CMK (cell line): ENCODE measurements at regions not wholly inside any gene's neighbourhood (a gene's known extent, or its start where the extent isn't known, plus 50 kb on each side); places are given as distances from the start of the nearest gene placed in this dataset.
"Not testable (repeated sequence)": the region's sequence is repeated elsewhere in the genome, so short reads cannot be mapped to it uniquely, and the experiment has no call there.

Experiments used
- DNase-seq: peaks from one replicate; pipeline ENCODE4 v3.0.0-alpha.2; 2010; ENCODE audit warnings: low read depth

DNA sequence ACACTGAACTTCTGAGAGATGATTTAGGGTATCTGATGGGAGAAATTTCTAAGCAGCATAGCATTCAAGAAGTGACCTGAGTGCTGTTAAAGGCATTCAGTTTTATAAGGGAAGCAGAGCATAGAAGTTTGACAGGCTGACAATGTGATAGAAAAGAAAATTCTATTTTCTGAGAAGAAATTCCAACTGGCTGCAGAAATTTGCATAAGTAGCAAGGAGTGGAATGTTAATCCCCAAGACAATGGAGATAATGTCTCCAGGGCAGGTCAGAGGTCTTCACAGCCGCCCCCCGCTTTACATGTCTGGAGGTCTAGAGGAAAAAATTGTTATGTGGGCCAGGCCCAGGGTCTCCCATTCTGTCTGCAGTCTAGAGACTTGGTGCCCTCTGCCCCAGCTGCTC lies 1361.8 kb upstream of the EYS start:
- DNase-seq, result no peak

DNA sequence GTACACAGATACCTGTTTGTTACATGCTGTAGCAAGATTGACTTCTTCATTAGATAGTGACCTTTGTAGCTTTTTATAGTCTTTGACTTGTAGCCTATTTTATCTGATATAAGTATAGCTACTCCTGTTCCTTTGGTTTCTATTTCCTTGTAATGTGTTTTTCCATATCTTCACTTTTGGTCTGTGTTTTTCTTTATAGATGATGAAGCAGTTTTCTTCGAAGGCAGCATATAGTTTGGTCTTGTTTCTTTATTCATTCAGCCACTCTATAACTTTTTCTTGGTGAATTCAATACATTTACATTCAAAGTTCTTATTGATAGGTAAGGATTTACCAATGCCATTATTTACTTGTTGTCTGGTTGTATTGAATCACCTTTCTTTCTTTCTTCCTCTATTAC lies 1357.3 kb upstream of the EYS start:
- DNase-seq, result no peak

DNA sequence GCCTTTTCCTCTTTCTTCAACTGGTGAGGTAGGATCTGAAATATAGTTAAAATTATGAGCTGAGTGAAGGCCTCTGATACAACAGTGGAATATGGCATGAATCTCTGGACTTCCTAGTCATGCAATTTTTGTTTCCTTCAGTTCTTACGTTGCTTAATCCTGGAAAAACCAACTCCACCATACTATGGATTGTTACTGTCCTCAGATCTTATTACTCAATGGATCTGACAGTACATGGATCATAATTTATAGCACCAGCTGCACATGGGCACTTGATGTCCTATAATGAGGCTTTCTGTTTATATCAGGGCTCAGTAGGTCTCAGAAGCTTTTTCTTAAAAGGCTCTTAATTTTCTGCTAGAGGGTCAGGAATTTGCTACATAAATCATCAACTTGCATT lies 1341.0 kb upstream of the EYS start:
- DNase-seq, result no peak

DNA sequence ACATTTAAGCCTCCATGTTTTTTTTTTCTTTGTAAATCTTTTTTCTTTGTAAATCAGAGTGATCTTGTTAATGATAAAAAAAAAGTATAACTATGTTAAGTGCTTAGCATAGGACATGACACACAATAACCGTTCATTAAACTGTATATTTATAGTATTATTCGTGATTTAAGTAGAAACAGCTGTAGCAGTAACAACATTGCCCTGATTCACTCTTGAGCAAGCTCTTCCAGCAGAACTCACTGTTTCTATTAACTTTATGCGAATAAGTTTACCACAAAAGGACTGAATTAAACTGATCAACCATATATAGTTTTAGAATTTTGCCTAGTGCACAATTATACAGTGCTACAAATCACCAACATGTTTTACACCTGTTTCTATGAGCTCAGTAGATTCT lies 1338.0 kb upstream of the EYS start:
- DNase-seq, result no peak

DNA sequence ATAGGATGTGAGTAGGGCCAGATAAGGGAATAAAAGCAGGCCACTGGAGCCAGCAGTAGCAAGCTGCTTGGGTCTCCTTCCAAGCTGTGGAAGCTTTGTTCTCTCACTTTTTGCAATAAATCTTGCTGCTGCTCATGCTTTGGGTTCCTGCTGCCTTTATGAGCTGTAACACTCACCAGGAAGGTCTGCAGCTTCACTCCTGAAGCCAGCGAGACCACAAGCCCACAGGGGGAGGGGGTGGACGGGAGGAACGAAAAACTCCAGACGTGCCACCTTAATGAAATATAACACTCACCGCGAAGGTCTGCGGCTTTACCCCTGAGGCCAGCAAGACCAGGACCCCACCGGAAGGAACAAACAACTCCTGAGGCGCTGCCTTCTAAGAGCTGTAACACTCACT lies 1324.4 kb upstream of the EYS start:
- DNase-seq, result no peak

DNA sequence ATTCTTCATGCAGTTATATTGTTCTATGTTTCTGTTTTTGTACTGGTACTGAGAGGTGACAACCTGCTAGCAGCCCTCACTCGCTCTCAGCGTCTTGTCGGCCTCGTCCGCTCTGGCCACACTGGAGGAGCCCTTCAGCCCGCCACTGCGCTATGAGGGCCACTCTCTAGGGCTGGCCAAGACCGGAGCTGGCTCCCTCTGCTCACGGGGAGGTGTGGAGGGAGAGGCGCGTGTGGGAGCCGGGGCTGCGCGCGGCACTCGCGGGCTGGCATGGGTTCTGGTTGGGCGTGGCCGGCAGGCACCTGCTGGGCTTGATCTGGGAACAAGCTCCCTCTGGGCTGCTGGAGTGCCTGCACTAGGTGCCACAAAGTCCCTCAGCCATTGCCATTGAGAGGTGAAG lies 1323.8 kb upstream of the EYS start:
- DNase-seq, result no peak

DNA sequence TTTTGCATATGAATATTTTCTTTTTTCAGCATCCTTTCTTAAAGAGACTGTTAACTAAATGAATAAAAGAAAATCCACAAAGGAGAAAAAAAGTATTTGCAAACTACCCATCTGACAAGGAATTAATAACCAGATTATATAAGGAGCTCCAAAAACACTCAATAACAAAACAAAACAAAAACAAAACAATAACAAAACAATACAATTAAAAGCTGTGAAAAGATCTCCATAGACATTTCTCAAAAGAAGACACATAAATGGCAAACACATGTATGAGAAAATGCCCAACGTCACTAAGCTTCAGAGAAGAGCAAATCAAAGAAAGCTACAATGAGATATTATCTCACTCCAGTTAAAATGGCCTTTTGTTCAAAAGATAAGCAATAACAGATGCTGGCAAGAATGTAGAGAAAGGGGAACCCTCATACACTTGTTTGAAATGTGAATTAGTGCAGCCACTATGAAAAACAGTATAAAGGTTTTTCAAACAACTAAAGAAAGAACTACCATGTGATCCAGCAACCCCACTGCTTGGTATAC lies 1310.0 kb upstream of the EYS start:
- DNase-seq, result no peak

DNA sequence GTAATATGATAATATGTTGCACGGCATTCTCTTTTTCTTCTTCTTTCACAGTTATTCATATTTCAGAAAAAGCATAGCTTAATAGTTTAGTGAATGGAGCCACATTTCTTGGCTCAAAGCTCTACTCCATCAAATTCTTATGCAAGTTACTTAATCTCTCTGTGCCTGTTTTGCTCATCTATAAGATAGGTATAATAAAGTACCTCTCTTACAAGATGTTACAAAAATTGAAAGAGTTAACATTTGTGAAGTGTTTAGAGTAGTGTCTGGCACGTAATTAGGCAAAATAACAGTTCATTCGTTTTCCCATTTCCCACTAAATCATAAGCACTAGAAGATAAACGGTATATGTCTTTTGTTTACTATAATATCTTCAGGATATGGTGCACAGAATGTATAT lies 1304.4 kb upstream of the EYS start:
- DNase-seq, result no peak

DNA sequence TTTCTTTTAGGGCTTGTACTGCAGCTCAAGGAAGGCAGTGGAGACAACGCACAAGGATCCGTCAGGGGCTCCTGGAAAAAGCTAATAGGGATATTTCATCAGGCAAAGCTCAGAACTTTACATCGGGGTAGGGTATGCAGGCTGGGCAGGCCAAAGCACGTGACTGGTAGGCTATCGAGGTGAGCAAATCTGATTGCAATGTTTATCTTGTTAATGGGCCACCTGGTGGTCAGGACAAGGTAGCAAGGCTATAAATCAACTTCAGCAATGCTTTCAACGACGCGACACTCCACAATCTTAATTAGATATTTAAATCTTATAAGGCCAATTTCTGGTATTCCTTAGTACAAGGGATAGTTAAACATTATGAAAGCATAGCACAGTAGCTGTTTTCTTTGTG lies 1302.8 kb upstream of the EYS start:
- no peak for DNase-seq

DNA sequence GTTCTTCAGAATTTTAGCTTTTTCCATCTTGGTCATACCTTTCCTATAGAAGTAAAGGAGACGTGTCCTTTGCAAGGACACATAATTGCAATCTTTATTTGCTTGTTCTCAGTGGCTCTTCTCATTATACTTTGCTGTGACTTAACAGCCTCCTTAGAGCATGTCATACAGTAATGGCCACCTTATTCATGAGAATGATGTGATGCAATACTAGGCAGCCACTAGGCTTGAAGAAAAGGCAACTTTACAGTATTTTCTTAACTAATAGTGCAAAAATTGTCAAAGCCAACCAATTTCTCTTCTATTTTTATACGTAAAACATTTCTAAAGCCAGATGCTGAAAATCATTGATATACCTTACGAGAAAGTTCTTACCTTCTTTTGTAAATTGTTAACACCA lies 1296.8 kb upstream of the EYS start:
- no peak for DNase-seq

DNA sequence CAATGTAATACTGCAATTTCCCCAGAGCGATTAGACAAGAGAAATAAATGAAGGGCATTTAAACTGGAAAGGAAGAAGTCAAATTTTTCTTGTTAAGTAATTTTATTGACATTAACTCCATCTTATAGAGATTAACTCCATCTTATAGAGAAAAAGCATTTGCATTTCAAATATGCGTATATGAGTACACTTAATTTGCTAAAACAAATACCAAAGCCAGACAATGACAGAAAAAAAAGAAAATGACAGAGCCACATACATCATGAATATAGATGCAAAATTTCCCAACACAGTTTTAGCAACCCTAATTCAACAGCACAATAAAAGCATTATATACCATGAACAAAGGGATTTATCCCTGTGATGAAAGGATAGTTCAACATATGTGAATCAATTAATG lies 1293.1 kb upstream of the EYS start:
- no peak for DNase-seq

DNA sequence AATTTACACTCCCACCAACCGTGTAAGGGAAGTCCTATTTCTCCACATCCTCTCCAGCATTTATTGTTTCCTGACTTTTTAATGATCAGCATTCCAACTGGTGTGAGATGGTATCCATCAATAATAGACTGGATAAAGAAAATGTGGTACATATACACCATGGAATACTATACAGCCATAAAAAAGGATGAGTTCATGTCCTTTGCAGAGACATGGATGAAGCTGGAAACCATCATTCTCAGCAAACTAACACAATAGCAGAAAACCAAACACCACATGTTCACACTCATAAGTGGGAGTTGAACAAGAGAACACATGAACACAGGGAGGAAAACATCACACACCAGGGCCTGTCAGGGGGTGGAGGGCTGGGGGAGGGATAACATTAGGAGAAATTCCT lies 1290.6 kb upstream of the EYS start:
- not testable (repeated sequence) for DNase-seq

DNA sequence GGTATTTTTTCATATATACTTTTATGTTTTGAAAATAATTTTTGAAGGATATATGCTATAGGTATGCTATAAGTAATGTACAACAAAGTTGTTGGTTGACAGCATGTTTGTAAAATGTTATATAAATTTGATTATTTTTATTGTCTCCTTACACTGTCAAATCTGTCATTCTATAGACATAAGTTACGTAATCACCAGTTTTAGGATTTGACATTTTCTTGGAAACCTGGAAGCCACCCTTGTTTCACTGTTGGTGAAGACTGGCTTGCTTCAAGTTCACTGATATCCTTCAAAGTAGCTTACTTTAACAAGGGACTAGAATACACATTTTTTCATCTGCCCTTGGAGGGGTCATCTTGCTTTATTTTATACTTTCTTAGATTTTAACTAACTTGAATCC lies 1288.6 kb upstream of the EYS start:
- DNase-seq, result no peak

DNA sequence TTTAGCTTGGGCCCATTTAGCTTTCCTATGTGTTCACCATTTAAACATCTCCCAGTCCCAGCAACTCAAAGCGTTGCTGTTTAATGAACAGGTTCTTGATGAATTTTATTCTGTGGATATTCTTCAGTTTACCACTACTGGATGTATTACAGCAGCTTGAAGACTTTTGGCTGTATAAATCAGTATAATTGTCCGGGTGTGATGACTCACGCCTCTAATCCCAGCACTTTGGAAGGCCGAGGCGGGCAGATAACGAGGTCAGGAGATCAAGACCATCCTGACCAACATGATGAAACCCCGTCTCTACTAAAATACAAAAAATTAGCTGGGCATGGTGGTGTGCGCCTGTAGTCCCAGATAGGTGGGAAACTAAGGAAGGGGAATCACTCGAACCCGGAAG lies 1286.7 kb upstream of the EYS start:
- not testable (repeated sequence) for DNase-seq

DNA sequence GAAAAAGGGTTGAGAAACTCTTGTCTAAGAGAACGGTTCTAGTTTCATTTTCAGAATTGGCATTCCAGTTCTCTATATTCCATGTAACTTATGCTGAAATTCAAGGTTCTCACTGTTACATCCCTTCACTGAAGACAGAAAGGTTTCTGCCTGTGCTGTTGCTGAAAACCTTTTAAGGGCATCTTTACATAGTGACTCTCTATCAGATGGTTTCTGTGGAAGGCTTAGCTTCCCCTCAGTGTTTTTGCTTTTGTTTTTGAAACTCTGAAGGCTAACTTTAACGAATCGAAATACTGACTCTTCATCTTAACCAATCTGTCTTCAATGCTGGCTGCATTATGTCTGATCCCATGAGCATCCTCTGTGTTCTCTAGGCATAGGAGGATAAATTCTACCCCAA lies 1286.2 kb upstream of the EYS start:
- DNase-seq, result no peak

DNA sequence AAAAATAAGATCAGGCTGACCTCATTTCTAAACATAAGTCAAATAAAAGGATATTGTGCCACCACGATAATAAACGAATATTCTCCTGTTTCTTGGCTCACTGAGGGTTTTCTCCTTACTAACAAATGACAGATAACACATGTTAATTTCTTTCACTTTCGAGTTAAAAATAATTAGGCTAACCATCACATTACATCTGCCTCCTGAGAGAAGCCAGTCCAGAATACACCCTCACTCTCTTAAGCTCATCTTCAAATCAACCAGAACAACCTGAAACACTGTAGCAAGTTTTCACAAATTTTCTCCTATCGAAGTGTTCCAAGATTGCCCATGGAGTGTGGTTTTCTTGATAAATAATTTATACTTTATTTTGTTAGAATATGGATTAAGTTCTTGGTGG lies 1285.6 kb upstream of the EYS start:
- no peak for DNase-seq

DNA sequence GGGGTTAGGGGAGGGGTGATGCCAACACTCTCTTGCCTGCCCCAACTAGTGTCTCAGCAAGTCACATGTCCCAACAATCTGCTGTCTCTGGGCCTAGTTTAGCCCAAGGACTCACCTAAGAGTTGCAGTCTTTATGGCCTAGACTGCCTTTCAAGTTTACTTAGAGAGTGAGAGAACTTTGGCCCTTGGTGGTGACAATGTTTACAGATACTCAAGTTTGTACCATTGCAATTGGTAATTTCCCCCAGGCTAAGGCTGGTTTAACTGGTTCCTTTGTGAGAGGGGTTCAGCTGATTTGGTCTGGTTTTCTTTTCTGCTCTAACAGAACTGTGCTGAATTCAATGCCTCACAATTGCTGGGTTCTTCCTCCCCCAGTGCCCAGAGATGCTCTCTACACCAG lies 1279.9 kb upstream of the EYS start:
- DNase-seq, result no peak

DNA sequence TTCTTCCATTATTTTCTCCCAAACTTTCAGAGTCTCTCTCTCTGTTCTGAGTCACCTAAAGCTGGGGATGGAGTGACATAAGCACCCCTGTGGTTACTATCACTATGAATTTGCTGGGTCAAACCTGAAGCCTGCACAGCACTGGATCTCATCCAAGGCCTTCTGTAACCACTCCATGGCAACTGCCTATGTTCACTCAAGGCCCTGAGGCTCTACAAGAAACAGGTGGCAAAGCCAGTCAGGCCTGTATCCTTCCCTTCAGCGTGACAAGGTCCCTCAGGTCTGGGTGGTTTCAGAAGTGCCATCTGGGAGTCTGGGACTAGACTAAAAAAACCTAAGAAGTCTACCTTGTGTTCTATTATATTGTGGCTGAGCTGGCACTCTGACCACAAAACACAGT lies 1278.8 kb upstream of the EYS start:
- no peak for DNase-seq

DNA sequence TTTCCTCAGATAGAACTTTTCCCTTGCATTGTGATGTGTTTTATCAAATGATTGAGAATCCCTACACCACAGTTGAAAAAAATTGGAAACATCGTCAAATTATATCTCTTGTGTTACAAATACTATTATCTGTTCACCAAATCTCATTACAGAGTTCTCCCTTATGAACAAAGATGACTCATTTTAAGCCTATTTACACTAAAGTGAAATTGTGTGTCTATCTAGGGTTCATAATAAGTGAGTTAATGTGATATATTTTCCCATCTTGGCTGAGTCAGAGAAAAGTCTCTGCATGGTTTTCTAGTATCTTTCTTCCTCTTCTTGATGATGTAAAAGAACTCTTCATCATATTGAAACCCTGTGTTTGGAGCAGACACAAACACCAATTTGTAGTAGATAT lies 1263.3 kb upstream of the EYS start:
- DNase-seq, result no peak

DNA sequence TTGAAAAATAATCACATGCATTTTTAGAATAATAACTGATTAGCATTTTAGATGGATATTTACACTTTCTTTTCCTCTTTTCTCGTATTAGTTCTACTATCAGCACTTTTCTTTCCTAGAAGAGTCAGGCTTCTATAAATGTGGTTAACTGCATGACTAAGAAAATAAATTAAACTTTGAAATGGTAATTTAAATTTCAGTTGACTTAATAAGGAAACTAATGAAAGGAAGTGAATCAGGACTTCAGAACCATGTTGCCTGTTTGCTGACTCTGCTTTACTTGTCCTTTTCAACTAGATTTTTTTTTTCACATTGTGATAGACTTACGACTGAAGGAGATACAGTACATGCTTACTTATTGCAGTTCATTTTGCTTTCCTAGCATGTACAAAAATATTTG lies 1258.2 kb upstream of the EYS start:
- DNase-seq, result no peak

DNA sequence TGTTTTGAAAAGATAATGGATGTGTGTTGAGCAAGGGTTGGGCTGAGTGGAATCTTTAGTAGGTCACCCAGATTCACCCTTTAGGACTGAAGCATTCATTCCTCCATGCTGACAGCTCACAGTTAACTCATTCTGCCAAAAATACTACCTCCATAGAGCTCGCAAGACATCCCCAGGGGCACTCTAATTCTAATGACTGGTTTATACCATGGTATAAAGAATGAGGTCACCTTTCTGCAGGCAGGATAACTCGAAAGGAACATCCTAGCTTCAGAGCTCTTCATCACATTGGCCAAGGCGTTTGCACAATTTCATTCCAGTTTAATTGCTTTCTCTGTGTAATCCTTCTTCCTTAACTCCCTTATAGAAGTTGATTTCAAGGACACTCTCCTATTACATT lies 1257.2 kb upstream of the EYS start:
- DNase-seq, result no peak

DNA sequence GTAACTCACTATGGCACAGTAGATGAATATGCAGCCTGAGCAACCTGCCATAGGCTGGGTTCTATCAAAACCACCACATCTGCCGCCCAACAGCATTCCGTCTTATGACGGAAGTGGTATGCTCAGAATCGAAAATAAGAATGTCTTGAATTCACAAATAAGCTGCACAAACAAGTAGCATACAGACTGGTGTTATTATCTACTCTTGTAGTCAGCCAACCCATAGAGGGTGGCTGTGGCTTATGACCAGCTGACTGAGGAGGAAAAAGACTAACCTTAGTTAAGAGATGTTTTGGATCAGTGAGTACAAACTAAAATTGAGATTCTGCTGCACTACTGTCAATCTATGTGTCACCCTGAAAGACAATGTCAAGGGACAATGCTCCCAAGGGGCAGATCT lies 1255.1 kb upstream of the EYS start:
- no peak for DNase-seq

DNA sequence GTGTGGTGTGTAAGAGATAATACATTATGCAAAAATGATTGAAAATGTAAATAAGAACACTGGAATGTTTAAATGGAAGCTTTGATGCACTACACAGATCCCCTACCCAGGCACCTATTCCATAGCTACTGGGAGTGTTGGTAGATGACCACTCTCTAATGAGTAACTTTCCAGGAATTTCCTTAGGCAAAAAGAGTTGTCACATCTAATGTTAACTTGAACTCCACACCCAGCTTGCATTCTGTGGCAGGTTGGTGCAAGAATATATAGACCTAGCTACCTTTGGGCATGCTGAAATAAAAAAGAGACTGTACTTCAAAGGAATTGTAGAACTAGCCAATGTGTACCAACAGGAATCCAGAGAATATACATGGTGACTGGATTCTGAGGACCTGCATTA lies 1254.2 kb upstream of the EYS start:
- no peak for DNase-seq

DNA sequence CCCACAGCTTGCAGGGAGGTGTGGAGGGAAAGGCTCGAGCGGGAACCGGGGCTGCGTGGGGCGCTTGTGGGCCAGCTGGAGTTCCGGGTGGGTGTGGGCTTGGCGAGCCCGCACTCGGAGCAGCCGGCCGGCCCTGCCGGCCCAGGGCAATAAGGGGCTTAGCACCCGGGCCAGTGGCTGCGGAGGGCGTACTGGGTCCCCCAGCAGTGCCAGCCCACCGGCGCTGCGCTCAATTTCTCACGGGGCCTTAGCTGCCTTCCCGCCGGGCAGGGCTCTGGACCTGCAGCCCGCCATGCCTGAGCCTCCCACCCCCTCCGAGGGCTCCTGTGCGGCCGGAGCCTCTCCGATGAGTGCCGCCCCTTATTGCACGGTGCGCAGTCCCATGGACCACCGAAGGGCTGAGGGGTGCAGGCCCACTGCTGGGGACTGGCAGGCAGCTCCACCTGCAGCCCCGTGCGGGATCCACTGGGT lies 1242.2 kb upstream of the EYS start:
- DNase-seq, result no peak

DNA sequence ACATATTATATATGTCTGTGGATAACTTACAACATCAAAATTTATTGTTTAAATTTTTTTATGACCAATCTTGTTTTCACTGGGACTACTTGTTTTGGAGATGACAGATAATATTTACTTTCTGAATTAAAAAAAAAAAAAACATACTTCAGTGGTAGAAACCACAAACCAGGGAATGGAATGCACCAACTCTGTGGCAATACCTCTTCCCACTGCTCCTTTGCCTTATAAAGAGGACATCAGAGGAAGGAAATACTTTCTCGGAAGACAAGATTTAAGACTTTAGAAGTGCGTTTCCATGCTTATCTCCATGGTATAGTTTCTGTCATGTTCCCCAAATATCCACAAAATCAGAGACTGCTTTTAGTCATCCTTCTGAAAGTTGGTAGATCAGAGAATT lies 1241.1 kb upstream of the EYS start:
- no peak for DNase-seq
